HL-60 (cell line): ENCODE measurements at regions not wholly inside any gene's neighbourhood (a gene's known extent, or its start where the extent isn't known, plus 50 kb on each side); places are given as distances from the start of the nearest gene placed in this dataset.

Experiments used
- POLR2AphosphoS5 ChIP-seq: IDR thresholded peaks from 2 replicates; pipeline ENCODE4 v1.6.1; 2012; ENCODE audit warnings: low read depth
- TF ChIP-seq, protein P1 (sequence below): IDR thresholded peaks from 2 replicates; pipeline ENCODE4 v1.6.1; 2012; ENCODE audit warnings: low read depth; ENCODE audit not compliant: insufficient replicate concordance
- TF ChIP-seq, protein P2 (sequence below): IDR thresholded peaks from one replicate; pipeline ENCODE4 v1.5.1; 2011; ENCODE audit warnings: low read length, control low read depth, inconsistent platforms; ENCODE audit not compliant: insufficient read depth

DNA sequence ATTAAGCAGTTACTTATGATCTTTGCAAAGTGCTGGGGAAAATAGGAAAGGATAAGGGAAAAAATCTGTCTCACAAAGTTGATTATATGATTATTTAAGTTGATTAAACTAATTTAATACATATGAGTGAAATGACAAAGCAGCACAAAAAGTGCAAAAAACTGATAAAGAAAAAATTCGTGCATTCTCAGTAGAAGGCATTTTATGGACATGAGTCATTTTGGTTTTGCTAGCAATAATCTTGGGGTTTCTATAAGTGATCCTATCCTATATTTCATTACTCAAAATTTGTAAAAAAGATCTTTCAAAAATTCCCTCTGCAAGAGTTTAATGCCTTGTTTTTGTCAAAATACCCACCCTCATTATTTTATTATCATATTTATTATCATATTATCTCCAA lies 224.2 kb upstream of the ANXA10 start:
- no peak for TF ChIP-seq POLR2AphosphoS5
- TF ChIP-seq, protein P1, sequence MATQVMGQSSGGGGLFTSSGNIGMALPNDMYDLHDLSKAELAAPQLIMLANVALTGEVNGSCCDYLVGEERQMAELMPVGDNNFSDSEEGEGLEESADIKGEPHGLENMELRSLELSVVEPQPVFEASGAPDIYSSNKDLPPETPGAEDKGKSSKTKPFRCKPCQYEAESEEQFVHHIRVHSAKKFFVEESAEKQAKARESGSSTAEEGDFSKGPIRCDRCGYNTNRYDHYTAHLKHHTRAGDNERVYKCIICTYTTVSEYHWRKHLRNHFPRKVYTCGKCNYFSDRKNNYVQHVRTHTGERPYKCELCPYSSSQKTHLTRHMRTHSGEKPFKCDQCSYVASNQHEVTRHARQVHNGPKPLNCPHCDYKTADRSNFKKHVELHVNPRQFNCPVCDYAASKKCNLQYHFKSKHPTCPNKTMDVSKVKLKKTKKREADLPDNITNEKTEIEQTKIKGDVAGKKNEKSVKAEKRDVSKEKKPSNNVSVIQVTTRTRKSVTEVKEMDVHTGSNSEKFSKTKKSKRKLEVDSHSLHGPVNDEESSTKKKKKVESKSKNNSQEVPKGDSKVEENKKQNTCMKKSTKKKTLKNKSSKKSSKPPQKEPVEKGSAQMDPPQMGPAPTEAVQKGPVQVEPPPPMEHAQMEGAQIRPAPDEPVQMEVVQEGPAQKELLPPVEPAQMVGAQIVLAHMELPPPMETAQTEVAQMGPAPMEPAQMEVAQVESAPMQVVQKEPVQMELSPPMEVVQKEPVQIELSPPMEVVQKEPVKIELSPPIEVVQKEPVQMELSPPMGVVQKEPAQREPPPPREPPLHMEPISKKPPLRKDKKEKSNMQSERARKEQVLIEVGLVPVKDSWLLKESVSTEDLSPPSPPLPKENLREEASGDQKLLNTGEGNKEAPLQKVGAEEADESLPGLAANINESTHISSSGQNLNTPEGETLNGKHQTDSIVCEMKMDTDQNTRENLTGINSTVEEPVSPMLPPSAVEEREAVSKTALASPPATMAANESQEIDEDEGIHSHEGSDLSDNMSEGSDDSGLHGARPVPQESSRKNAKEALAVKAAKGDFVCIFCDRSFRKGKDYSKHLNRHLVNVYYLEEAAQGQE: no peak
- TF ChIP-seq, protein P2, sequence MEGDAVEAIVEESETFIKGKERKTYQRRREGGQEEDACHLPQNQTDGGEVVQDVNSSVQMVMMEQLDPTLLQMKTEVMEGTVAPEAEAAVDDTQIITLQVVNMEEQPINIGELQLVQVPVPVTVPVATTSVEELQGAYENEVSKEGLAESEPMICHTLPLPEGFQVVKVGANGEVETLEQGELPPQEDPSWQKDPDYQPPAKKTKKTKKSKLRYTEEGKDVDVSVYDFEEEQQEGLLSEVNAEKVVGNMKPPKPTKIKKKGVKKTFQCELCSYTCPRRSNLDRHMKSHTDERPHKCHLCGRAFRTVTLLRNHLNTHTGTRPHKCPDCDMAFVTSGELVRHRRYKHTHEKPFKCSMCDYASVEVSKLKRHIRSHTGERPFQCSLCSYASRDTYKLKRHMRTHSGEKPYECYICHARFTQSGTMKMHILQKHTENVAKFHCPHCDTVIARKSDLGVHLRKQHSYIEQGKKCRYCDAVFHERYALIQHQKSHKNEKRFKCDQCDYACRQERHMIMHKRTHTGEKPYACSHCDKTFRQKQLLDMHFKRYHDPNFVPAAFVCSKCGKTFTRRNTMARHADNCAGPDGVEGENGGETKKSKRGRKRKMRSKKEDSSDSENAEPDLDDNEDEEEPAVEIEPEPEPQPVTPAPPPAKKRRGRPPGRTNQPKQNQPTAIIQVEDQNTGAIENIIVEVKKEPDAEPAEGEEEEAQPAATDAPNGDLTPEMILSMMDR: no peak
